ENCODE measurements at regions not wholly inside any gene's neighbourhood (a gene's known extent, or its start where the extent isn't known, plus 50 kb on each side); places are given as distances from the start of the nearest gene placed in this dataset.

- peak in 2 of 6 donors; percentile 82 to 87 for DNase-seq (ENCODE audit: low read depth in 4 of 6, low spot score in 6 of 6)
- Histone ChIP-seq H3K27ac (ENCODE audit: low read depth, low read length) (peak overlapping the region; percentile 68), H3K27me3 (ENCODE audit: control insufficient read depth, insufficient read depth, low read length) (no peaks in the 10 kb centered on the region), H3K4me3 (ENCODE audit: low read depth, low read length) (peak overlapping the region; percentile 76), H3K36me3 (ENCODE audit: control insufficient read depth, insufficient read depth, low read length) (no peaks in the 10 kb centered on the region), H3K9me3 (ENCODE audit: control insufficient read depth, insufficient read depth, low read length) (no peaks in the 10 kb centered on the region), H3K4me1 (ENCODE audit: control insufficient read depth, insufficient read depth, low read length) (peaks cover 19% of the 10 kb centered on the region)
- 0% methylated on average over 6 of the region's 14 CpGs for WGBS (ENCODE audit: insufficient coverage)
These were observed 918.7 kb downstream of the AACS start for GRCh38 chr12:125983784-125984500.

GRCh38 chr12:125988545-125988944, 923.3 kb downstream of the AACS start:
- H3K27me3 ChIP-seq (ENCODE audit: control insufficient read depth, insufficient read depth, low read length) = no peaks in the 10 kb centered on the region
- H3K27ac ChIP-seq (ENCODE audit: low read depth, low read length) = no peak overlapping the region
- WGBS (ENCODE audit: insufficient coverage) = 86% methylated on average over 1 of the region's 4 CpGs
- H3K4me1 ChIP-seq (ENCODE audit: control insufficient read depth, insufficient read depth, low read length) = peaks cover 11% of the 10 kb centered on the region
- no peaks in the 10 kb centered on the region for H3K36me3 ChIP-seq (ENCODE audit: control insufficient read depth, insufficient read depth, low read length)
- DNase-seq (ENCODE audit: low read depth in 4 of 6, low spot score in 6 of 6) = no peak
- H3K9me3 ChIP-seq (ENCODE audit: control insufficient read depth, insufficient read depth, low read length) = no peaks in the 10 kb centered on the region
- H3K4me3 ChIP-seq (ENCODE audit: low read depth, low read length) = no peak overlapping the region

- no peaks in the 10 kb centered on the region for H3K4me1 ChIP-seq (ENCODE audit: control insufficient read depth, insufficient read depth, low read length)
- no peak overlapping the region for H3K27ac ChIP-seq (ENCODE audit: low read depth, low read length)
- H3K4me3 ChIP-seq (ENCODE audit: low read depth, low read length) = no peak overlapping the region
- H3K36me3 ChIP-seq (ENCODE audit: control insufficient read depth, insufficient read depth, low read length) = no peaks in the 10 kb centered on the region
- H3K9me3 ChIP-seq (ENCODE audit: control insufficient read depth, insufficient read depth, low read length) = no peaks in the 10 kb centered on the region
- DNase-seq (ENCODE audit: low read depth in 4 of 6, low spot score in 6 of 6) = no peak
- no CpG with 5 or more reads among the region's 2 CpGs for WGBS (ENCODE audit: insufficient coverage)
- no peaks in the 10 kb centered on the region for H3K27me3 ChIP-seq (ENCODE audit: control insufficient read depth, insufficient read depth, low read length)
These were observed 924.5 kb downstream of the AACS start for GRCh38 chr12:125989696-125990095.

- Histone ChIP-seq H3K27ac (ENCODE audit: low read depth, low read length) (no peak overlapping the region), H3K4me3 (ENCODE audit: low read depth, low read length) (no peak overlapping the region), H3K36me3 (ENCODE audit: control insufficient read depth, insufficient read depth, low read length) (no peaks in the 10 kb centered on the region), H3K4me1 (ENCODE audit: control insufficient read depth, insufficient read depth, low read length) (no peaks in the 10 kb centered on the region), H3K9me3 (ENCODE audit: control insufficient read depth, insufficient read depth, low read length) (no peaks in the 10 kb centered on the region), H3K27me3 (ENCODE audit: control insufficient read depth, insufficient read depth, low read length) (no peaks in the 10 kb centered on the region)
- WGBS (ENCODE audit: insufficient coverage) = 79% methylated on average over 2 of the region's 4 CpGs
- DNase-seq (ENCODE audit: low read depth in 4 of 6, low spot score in 6 of 6) = no peak
These were observed 931.2 kb downstream of the AACS start for GRCh38 chr12:125996443-125996842.

- H3K9me3 ChIP-seq (ENCODE audit: control insufficient read depth, insufficient read depth, low read length) = peaks cover 6% of the 10 kb centered on the region
- H3K27me3 ChIP-seq (ENCODE audit: control insufficient read depth, insufficient read depth, low read length) = no peaks in the 10 kb centered on the region
- no peak overlapping the region for H3K4me3 ChIP-seq (ENCODE audit: low read depth, low read length)
- H3K36me3 ChIP-seq (ENCODE audit: control insufficient read depth, insufficient read depth, low read length) = no peaks in the 10 kb centered on the region
- no peak overlapping the region for H3K27ac ChIP-seq (ENCODE audit: low read depth, low read length)
- no peaks in the 10 kb centered on the region for H3K4me1 ChIP-seq (ENCODE audit: control insufficient read depth, insufficient read depth, low read length)
- peak in 1 of 6 donors; percentile 69 for DNase-seq (ENCODE audit: low read depth in 4 of 6, low spot score in 6 of 6)
- 69% methylated on average over 7 of the region's 7 CpGs for WGBS (ENCODE audit: insufficient coverage)
These were observed 934.4 kb downstream of the AACS start for GRCh38 chr12:125999628-126000027.

- H3K4me1 ChIP-seq (ENCODE audit: control insufficient read depth, insufficient read depth, low read length) = no peaks in the 10 kb centered on the region
- peaks cover 3% of the 10 kb centered on the region for H3K9me3 ChIP-seq (ENCODE audit: control insufficient read depth, insufficient read depth, low read length)
- no peaks in the 10 kb centered on the region for H3K36me3 ChIP-seq (ENCODE audit: control insufficient read depth, insufficient read depth, low read length)
- no peak overlapping the region for H3K4me3 ChIP-seq (ENCODE audit: low read depth, low read length)
- H3K27ac ChIP-seq (ENCODE audit: low read depth, low read length) = no peak overlapping the region
- WGBS (ENCODE audit: insufficient coverage) = 89% methylated on average over 3 of the region's 6 CpGs
- no peak for DNase-seq (ENCODE audit: low read depth in 4 of 6, low spot score in 6 of 6)
- no peaks in the 10 kb centered on the region for H3K27me3 ChIP-seq (ENCODE audit: control insufficient read depth, insufficient read depth, low read length)
These were observed 954.1 kb downstream of the AACS start for GRCh38 chr12:126019385-126019784.

GRCh38 chr12:126021675-126022074, 956.4 kb downstream of the AACS start:
- no CpG with 5 or more reads among the region's 2 CpGs for WGBS (ENCODE audit: insufficient coverage)
- no peak overlapping the region for H3K4me3 ChIP-seq (ENCODE audit: low read depth, low read length)

GRCh38 chr12:126027825-126028224, 962.6 kb downstream of the AACS start:
- no peak overlapping the region for H3K4me3 ChIP-seq (ENCODE audit: low read depth, low read length)
- H3K36me3 ChIP-seq (ENCODE audit: control insufficient read depth, insufficient read depth, low read length) = no peaks in the 10 kb centered on the region
- H3K27ac ChIP-seq (ENCODE audit: low read depth, low read length) = no peak overlapping the region
- no peaks in the 10 kb centered on the region for H3K4me1 ChIP-seq (ENCODE audit: control insufficient read depth, insufficient read depth, low read length)
- no CpG with 5 or more reads among the region's 2 CpGs for WGBS (ENCODE audit: insufficient coverage)
- no peak for DNase-seq (ENCODE audit: low read depth in 4 of 6, low spot score in 6 of 6)
- no peaks in the 10 kb centered on the region for H3K27me3 ChIP-seq (ENCODE audit: control insufficient read depth, insufficient read depth, low read length)
- no peaks in the 10 kb centered on the region for H3K9me3 ChIP-seq (ENCODE audit: control insufficient read depth, insufficient read depth, low read length)

More at GRCh38 chr12:126021675-126022074, 956.4 kb downstream of the AACS start:
- H3K27me3 ChIP-seq (ENCODE audit: control insufficient read depth, insufficient read depth, low read length) = no peaks in the 10 kb centered on the region
- peaks cover 3% of the 10 kb centered on the region for H3K9me3 ChIP-seq (ENCODE audit: control insufficient read depth, insufficient read depth, low read length)
- H3K36me3 ChIP-seq (ENCODE audit: control insufficient read depth, insufficient read depth, low read length) = no peaks in the 10 kb centered on the region
- DNase-seq (ENCODE audit: low read depth in 4 of 6, low spot score in 6 of 6) = no peak
- no peaks in the 10 kb centered on the region for H3K4me1 ChIP-seq (ENCODE audit: control insufficient read depth, insufficient read depth, low read length)
- H3K27ac ChIP-seq (ENCODE audit: low read depth, low read length) = no peak overlapping the region

GRCh38 chr12:126030573-126030972, 965.3 kb downstream of the AACS start:
- Histone ChIP-seq H3K27me3 (ENCODE audit: control insufficient read depth, insufficient read depth, low read length) (no peaks in the 10 kb centered on the region), H3K9me3 (ENCODE audit: control insufficient read depth, insufficient read depth, low read length) (no peaks in the 10 kb centered on the region), H3K4me3 (ENCODE audit: low read depth, low read length) (no peak overlapping the region), H3K4me1 (ENCODE audit: control insufficient read depth, insufficient read depth, low read length) (no peaks in the 10 kb centered on the region), H3K27ac (ENCODE audit: low read depth, low read length) (no peak overlapping the region), H3K36me3 (ENCODE audit: control insufficient read depth, insufficient read depth, low read length) (no peaks in the 10 kb centered on the region)
- 72% methylated on average over 6 of the region's 8 CpGs for WGBS (ENCODE audit: insufficient coverage)
- peak in 1 of 6 donors; percentile 12 for DNase-seq (ENCODE audit: low read depth in 4 of 6, low spot score in 6 of 6)

GRCh38 chr12:126033751-126034150, 968.5 kb downstream of the AACS start:
- Histone ChIP-seq H3K4me1 (ENCODE audit: control insufficient read depth, insufficient read depth, low read length) (peaks cover 4% of the 10 kb centered on the region), H3K9me3 (ENCODE audit: control insufficient read depth, insufficient read depth, low read length) (no peaks in the 10 kb centered on the region), H3K4me3 (ENCODE audit: low read depth, low read length) (no peak overlapping the region), H3K27ac (ENCODE audit: low read depth, low read length) (no peak overlapping the region), H3K36me3 (ENCODE audit: control insufficient read depth, insufficient read depth, low read length) (no peaks in the 10 kb centered on the region), H3K27me3 (ENCODE audit: control insufficient read depth, insufficient read depth, low read length) (no peaks in the 10 kb centered on the region)
- no peak for DNase-seq (ENCODE audit: low read depth in 4 of 6, low spot score in 6 of 6)
- 45% methylated on average over 2 of the region's 3 CpGs for WGBS (ENCODE audit: insufficient coverage)

Data from spinal cord (tissue), 9 donors.